ENCODE measurements at regions not wholly inside any gene's neighbourhood (a gene's known extent, or its start where the extent isn't known, plus 50 kb on each side); places are given as distances from the start of the nearest gene placed in this dataset.
"Not testable (repeated sequence)": the region's sequence is repeated elsewhere in the genome, so short reads cannot be mapped to it uniquely, and the experiment has no call there.

DNA sequence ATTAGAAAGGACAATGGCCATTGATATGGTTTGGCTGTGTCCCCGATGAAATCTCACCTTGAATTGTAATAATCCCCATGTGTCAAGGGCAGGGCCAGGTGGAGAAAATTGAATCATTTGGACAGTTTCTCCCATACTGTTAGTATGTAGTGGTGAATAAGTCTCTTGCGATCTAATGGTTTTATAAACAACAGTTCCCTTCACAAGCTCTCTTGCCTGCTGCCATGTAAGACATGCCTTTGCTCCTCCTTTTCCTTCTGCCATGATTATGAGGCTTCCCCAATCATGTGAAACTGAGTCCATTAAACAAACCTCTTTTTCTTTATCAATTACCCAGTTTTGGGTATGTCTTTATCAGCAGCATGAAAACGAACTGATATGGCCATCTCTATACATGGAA is 302.7 kb downstream of the SFMBT2 start:
- DNase-seq = no peak

DNA sequence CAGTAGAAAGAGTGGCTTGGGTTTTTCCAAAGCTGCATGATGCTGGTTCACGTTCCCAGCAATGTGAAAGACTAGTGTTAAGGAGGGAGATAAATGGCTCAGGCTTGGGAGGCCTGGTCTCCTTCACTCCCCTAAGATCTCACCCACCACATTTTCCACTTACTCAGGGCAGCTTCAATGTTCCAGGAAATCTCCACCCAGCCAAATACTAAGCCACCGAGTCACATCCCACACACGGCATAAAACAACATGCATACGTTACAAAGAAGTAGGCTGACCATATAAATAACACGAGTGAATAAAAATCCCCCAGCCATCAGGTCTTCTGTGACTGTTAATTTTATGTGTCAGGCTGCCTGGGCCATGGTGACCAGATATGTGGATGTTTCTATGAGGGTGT is 303.5 kb downstream of the SFMBT2 start:
- no peak for DNase-seq

DNA sequence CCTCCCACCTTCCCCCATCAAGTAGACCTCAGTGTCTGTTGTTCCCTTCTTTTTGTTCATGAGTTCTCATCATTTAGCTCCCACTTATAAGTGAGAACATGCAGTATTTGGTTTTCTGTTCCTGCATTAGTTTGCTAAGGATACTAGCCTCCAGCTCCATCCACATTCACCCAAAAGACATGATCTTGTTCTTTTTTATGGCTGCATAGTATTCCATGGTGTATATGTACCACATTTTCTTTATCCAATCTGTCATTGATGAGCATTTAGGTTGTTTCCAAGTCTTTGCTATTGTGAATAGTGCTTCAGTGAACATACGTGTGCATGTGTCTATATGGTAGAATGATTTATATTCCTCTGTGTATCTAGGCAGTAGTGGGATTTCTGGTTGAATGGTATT is 306.5 kb downstream of the SFMBT2 start:
- DNase-seq = not testable (repeated sequence)

DNA sequence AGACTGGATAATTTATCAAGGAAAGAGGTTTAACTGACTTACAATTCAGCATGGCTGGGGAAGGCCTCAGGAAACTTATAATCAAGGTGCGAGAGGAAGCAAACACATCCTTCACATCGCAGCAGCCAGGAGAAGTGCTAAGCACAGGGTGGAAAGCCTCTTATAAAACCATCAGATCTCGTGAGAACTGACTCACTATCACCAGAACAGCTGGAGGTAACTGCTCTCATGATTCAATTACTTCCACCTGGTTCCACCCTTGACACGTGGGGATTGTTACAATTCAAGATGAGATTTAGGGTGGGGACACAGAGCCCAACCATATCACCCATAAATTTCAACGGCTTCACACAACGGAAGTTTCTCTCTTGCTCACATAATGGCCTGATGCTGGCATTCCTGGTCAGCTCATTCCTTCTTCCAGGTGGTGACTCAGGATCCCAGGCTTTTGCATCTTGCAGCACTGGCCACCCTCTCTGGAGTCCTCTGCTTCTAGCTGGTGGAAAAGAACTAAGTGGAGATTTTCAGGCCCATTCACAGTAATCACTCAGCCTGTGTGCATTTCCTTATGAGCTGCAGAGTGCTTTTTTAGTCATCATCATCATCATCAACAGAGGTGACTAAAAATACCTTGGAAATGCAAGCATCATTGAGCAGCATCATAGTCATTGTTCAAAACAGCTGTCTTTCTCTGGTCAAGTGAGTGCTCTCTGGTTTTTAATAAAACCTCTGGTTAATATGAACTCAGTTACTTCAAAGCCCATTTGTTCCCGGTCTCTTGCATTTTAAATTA is 308.1 kb downstream of the SFMBT2 start:
- no peak for DNase-seq

DNA sequence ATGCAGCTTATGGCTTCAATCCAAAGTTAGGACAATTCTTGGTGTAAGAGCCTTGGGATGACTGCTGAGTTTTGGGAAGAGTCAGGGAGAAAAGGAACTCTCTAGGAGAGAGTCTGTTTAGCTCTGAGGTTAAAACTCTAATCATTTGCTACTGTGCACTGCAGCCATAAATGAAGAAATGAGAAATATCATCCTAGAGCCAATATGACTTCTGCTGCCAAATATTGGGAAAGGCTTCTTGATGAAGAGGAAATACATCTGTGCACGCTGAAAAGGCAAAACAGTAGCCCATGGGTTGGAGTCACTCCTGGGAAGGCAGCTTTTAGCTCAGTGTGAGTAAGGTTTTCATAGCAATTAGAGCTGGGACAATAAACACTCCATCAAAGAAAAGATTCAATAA is 308.8 kb downstream of the SFMBT2 start:
- DNase-seq = no peak

DNA sequence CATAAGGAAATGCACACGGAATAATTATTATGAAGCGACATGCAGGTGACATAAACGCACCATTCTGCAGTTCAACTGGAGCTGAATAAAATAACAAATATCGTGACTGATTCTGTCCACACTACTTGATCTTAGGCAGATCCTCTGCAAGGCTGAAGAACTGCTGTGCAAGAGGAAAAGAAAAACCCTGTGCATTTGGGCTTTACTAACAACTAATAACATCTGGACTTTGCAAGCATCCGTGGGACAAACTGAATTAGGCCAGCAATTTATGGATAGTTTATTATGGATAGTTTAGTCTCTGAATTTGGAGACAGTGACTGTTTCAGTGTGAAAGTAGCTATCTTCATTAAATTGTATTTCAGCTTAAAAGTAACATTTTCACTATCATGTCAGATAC is 309.4 kb downstream of the SFMBT2 start:
- no peak for DNase-seq

DNA sequence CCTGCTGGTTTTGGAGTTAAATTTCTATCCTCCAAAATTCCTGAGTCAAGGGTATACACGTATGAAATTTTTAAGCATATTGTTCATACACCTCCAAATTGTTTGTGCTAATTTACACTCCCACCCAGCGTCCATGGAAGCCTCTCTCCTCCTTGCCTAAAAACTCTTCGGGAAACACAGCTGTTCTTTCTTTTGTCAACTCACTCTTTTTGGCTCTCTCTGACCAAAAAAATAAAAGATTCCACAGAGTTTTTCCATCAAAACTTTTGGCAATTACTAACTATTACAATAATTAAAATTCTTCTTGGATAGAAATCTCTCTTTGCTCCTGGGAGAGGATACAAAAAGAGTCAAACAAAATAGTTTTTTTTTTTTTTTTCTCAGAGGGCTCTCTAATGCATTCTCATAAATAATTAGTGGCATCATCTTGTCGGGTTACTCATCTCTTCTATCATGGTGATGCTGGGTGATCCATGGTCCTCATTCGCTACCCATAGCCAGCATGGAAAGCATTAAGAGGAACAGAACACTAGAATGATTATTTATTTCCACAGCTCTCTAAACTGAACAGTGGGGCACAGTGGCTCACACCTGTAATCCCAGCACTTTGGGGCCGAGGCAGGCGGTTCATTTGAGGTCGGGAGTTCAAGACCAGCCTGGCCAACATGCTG is 310.7 kb downstream of the SFMBT2 start:
- no peak for DNase-seq

DNA sequence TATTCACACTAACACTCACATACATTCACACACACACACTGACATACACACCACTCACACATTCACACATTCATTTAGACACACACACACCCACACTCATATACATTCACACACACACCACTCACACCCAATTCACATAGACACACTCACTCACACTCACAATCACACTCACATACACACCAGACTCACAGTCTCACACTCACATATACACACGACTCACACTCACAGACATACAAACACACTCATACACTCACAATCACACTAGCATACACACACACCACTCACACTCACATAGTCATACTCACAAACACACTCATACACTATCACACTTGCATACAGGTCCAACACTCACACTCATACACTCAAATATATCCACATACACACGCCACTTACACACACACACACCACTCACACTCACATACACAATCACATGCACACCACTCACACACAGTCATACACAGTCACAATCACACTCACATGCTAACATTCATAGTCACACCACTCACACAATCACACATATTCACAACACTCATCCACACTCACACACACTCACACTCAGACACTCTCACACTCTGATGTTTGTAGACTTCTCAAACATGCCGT is 312.6 kb downstream of the SFMBT2 start:
- no peak for DNase-seq

DNA sequence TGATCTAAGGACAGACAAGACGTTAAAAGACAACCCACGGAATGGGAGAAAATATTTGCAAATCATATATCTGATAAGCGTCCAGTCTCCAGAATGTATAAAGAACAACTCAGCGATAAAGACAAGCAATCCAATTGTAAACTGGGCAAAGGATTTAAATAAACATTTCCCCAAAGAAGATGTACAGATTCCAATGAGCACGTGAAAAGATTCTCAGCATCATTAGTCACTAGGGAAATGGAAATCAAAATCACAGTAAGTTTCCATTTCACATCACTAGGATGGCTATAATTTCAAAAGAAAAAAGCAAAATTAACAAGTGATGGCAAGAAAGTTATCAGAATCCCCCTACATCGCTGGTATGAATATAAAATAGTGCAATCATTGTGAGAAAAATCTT is 316.1 kb downstream of the SFMBT2 start:
- DNase-seq = no peak

DNA sequence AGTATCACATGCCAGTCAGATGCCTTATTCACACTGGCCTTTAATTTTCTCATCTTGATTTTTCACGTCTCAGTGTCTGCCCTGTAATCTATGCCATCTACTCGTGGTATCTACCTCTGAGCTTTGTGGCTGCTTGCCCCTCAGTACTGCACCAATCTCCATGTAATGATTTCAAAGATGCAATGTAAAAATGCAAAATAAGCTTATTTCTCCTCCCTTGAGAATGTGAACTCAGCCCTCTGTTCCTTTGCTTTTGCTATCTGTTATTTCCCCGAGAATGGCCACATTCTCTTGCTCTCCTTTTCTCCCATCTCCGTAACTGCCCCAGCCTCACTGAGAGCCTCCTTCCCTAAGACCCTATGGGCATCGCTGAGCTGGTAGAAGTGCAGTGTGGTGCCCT is 317.5 kb downstream of the SFMBT2 start:
- no peak for DNase-seq

DNA sequence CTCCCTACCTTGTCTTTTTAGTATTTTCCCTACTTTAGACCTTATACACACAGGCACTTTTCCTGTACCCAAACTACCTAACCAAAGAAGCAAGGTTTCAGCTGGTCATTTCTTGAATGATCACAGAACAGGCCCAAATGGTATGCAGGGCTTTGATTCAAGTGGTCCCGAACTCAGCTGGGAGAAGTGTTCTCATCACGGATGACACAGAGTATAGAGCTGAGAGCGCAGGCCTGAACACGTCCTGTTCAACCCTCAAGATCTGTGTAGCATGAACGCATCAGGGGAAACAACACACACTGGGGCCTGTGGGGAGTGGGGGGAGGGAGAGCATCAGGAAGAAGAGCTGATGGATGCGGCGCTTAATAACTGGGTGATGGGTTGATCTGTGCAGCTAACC is 318.2 kb downstream of the SFMBT2 start:
- no peak for DNase-seq

DNA sequence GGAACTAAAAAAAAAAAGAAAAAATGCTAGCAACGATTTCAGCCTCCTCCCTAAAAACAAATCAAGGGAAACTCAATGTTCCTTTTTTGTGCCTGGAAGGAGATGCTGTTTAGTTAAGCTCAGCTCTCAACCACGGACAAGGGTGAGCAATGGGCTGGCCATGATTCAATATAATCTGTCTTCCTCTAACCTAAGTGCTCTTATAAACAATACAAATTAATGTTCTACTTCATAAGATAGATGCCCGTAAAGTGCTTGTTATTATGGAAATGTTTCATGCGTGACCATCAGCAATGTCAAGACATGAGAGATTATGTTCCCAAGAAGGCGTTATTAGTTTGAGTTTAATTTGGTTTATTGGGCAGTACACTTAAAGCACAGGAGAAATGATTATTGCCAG is 320.3 kb downstream of the SFMBT2 start:
- DNase-seq = no peak

DNA sequence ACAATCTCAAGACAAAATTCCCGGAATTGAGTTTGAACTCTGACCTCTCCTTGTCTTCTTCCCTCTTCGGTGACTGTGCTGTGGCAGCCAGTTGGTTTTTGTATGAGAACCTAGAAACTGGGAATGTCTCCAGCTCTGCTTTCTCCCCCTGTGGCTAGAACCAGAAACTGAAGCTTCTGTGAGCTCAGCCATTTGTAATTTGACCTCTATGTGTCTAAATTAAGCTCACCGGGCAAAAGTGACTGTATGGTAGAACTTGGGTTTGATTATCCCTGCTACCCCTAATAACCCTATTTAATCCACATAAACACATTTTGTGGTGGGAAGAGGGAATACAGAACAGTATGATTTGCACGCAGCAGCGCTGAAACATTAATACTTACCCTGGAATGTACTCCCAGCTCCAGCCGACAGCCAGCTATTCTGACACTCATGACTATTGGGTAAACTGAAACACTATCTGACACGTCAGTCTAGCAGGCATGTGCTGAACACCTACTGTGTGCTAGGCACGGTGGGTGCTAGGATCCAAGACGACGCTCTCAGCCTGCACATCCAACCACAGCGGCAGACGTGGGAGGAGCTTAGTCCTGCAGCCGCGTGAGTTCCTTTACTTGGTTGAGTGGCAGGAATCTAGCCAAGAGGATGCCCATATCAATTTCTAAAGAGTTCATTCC is 324.8 kb downstream of the SFMBT2 start:
- DNase-seq = no peak

DNA sequence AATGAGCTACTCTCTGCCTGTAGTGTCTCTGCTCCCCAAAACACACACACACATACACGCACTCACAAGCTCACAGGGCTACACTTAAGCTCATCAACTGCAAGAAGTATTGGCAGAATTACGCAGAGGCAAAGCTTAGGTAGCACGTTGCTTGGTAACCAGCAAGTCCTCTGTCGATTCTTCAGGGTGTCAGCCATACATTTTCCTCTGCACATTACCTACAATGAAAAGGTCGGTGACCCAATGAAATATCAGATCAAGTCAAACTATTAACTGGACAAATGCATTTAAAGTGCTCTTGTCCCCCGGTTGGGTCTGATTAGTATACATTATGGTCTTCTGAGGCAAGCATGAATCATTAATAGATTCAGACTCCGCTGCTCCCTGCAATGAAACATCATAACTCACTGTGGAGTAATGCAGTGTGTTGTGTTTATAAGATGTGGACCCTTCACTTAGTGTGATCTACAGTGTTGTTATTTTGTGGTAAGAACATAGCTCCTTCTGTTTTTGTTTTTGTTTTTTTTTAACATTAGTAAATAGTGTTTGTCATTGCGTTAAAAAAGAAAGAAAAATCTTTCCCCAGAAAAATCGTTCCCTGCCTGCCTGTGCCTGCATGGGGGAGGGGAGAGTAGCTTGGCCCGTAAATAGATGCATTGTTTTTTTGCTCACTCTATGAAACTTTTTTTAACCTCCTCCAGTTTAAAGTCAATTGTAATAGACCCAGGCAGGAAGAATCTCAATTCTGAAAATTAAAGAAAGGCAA is 325.5 kb downstream of the SFMBT2 start:
- no peak for DNase-seq

DNA sequence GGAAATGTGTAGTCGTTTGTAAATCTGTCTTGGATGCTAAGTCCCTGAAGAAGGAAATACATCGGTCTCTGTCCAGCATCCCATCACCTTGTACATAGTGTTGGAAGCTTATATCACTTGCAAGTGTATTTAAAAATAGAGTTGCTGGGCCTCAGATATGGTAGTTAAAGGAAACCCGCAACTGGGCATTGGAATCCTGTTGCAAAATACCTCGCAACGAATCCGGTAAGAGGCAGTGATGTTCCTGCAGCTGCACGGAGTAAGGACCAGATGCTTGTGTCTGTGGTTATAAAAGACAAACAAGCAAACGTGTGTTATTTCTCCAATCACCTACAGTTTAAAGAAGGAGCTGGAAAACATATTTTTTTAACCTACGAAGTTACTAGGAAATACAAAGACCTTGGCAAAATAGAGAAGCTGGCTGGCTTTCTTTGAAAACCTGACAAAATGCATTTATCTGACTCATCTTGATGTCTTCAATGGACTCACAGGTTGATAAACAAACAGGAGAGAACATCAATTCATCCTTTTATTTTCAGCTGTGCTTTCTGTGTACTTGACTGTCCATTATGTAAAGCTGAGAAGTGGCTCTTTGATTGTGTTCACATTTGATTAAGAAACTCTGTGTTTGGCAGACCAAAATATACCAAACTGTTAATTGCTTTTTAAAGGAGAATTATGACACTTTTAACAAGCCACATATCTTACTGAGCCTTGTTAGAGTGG is 326.4 kb downstream of the SFMBT2 start:
- DNase-seq = peak; percentile 19

DNA sequence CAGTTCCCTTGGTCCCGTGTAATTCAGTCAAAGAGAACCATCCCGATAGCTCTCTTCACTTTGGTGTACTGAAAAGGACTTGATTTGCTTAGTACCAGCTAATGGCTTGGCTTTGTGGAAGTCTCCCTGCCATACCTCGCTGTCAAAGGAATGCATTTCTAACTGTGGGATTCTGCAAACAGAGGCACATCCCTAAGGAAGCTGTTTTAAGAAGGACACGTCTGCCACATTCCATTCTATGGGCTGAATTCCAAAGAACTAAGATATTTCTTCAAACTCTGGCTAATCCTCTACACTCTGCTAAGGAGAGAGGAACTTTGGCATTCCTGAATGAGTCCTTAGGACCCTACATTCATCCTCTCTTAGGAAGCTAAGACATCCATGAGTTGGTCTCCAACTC is 327.9 kb downstream of the SFMBT2 start:
- DNase-seq = no peak

DNA sequence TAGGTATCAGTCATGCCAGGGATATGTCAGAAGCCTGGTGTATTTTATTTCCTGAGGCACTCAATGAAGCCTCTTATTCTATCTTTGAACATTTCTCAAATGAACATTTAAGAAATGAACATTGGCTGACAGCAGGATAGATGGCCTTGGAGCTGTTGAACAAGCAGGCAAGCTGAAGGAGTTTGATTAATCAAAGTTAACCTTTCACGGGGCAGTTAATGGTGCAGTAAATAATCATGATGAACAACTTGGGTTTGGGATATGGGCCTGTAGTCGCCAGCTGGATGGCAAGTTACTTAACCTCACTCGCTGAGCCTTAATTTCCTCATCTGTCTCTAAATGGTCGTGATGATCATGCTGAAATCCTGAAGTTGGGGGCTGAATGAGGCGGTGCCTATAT is 333.0 kb downstream of the SFMBT2 start:
- DNase-seq = no peak

DNA sequence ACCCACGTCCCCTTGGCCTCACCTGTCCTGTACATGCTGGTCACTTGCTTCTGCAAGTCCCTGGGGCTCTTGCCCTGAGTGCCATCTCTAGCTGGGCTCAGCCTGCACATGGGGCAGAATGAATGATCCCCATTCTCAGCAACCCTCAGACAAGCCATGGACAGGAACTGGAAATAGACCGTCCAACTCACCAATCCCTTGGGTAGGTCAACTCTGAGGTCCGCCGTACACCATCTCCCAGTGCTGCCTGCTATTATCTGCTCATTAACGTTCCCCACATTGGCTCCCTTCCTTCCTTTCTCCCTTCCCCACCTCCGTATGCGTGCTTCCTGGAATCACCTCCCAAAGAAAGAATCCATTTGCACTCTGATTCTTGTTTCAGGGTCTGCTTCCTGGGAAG is 335.0 kb downstream of the SFMBT2 start:
- no peak for DNase-seq

DNA sequence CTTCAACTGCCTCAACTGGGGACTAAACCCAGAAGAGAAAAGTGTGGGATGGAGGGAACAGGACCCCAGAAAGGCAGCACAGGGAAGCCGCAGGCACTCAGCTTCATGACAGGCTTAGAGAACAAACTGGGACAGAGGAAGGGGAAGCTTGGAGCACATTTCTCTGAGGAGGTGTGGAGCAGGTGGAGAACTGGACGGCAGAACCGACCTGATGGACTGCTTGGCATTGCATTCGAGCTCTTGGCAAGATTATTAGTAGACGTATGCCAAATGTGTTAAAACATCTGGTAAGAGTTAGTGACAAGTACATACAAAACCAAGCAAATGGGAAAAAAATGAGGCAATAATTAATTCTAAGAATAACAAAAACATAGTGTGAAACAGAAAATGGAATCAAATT is 335.7 kb downstream of the SFMBT2 start:
- no peak for DNase-seq

DNA sequence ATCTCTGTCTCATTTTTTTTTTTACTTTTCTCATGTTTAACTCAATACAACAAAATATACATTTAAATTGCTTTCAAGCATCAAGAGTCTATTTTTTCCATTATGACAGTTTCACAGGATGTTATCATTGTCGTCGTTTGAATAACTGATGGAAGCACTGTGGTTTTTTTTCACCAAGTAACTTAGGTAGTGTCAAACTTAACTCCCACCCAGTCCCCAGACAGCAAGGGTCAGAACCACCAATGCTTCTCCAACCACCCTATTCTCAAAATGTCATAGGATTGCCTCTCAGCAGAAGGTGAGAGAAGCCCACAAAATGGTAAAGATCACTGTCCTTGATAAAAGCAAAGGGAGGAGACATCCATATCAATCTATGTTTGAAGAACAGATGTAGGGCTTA is 339.4 kb downstream of the SFMBT2 start:
- no peak for DNase-seq

DNA sequence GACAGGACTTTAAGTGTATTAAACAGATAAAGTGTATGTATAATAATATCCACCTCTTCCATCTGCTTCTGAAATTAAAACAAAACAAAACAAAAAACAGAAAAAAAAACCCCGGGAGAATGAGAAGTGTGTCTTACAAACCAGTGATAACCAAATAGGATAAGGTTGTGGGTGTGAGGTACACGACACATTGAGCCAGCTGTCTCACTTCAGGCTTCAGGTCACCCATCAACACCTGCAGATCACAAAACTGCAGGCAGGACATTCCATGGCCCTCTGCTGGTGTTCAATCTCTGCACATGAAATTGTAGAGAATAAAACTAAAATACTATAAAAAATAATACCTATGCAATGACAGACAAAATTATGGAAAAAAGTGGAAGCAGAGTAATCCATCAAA is 339.9 kb downstream of the SFMBT2 start:
- DNase-seq = no peak

DNA sequence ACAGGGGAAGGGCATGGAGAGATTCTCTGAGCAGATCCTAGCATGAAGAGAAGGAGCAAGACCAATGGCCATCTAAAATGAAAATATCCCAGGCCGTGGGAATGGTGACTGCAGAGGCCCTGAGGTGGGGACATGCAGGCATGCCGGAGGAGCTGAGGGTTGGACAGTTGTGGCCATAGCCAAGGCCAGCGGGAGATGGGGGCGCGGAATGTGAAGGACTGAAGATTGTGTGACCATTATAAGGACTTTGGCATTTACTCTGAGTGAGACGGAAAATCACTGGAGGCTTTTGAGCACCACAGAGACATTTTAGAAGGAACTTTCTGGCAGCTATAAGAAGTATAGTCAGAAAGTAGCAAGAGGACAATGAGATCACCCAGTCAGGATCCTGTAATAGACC is 341.1 kb downstream of the SFMBT2 start:
- no peak for DNase-seq

Measured in NCI-H1436 treated with DMSO at 0.1 percent for 48 hours (cell line).